ENCODE measurements at regions not wholly inside any gene's neighbourhood (a gene's known extent, or its start where the extent isn't known, plus 50 kb on each side); places are given as distances from the start of the nearest gene placed in this dataset.
"Not testable (repeated sequence)": the region's sequence is repeated elsewhere in the genome, so short reads cannot be mapped to it uniquely, and the experiment has no call there.

GRCh38 chr1:5683446-5683845, 308.8 kb downstream of the NPHP4 start:
- no peak overlapping the region for H3K27ac ChIP-seq (ENCODE audit: low read depth, low read length)
- WGBS, 3 donors, result 47 to 63% (median 51%) methylated on average over 2 of the region's 2 CpGs

- WGBS, 3 donors, result 59 to 79% (median 64%) methylated on average over 16 of the region's 16 CpGs
- H3K27ac ChIP-seq (ENCODE audit: low read depth, low read length), result no peak overlapping the region
Observed at GRCh38 chr1:5682626-5683225, 309.5 kb downstream of the NPHP4 start.

GRCh38 chr1:5681654-5682053, 310.6 kb downstream of the NPHP4 start:
- WGBS, 3 donors, result 76 to 78% (median 76%) methylated on average over 6 of the region's 6 CpGs
- no peak overlapping the region for H3K27ac ChIP-seq (ENCODE audit: low read depth, low read length)

- WGBS, 3 donors, result 71 to 83% (median 74%) methylated on average over 4 of the region's 4 CpGs
- no peak overlapping the region for H3K27ac ChIP-seq (ENCODE audit: low read depth, low read length)
Observed at GRCh38 chr1:5680600-5680999, 311.6 kb downstream of the NPHP4 start.

- 53 to 94% (median 79%) methylated on average over 1 of the region's 1 CpG for WGBS, 3 donors
- H3K27ac ChIP-seq (ENCODE audit: low read depth, low read length), result no peak overlapping the region
Observed at GRCh38 chr1:5678759-5679158, 313.5 kb downstream of the NPHP4 start.

GRCh38 chr1:5672355-5672754, 319.9 kb downstream of the NPHP4 start:
- H3K27ac ChIP-seq (ENCODE audit: low read depth, low read length), result not testable (repeated sequence)
- WGBS, 3 donors, result 27 to 35% (median 28%) methylated on average over 5 of the region's 5 CpGs

GRCh38 chr1:5670590-5671350, 321.5 kb downstream of the NPHP4 start:
- no peak overlapping the region for H3K27ac ChIP-seq (ENCODE audit: low read depth, low read length)
- 42 to 54% (median 54%) methylated on average over 9 of the region's 9 CpGs for WGBS, 3 donors

GRCh38 chr1:5667513-5668325, 324.5 kb downstream of the NPHP4 start:
- 58 to 74% (median 66%) methylated on average over 33 to 34 of the region's 34 CpGs for WGBS, 3 donors
- no peak overlapping the region for H3K27ac ChIP-seq (ENCODE audit: low read depth, low read length)

- no peak overlapping the region for H3K27ac ChIP-seq (ENCODE audit: low read depth, low read length)
- 69 to 78% (median 72%) methylated on average over 10 of the region's 10 CpGs for WGBS, 3 donors
Observed at GRCh38 chr1:5664906-5665875, 327.0 kb downstream of the NPHP4 start.

- no peak overlapping the region for H3K27ac ChIP-seq (ENCODE audit: low read depth, low read length)
- 69 to 89% (median 84%) methylated on average over 8 to 9 of the region's 9 CpGs for WGBS, 3 donors
Observed at GRCh38 chr1:5664081-5664768, 328.0 kb downstream of the NPHP4 start.

- no peak overlapping the region for H3K27ac ChIP-seq (ENCODE audit: low read depth, low read length)
Observed at GRCh38 chr1:5662744-5663126, 329.5 kb downstream of the NPHP4 start.

GRCh38 chr1:5662086-5662743, 330.0 kb downstream of the NPHP4 start:
- H3K27ac ChIP-seq (ENCODE audit: low read depth, low read length), result no peak overlapping the region
- WGBS, 3 donors, result 58 to 78% (median 77%) methylated on average over 9 of the region's 9 CpGs

More at GRCh38 chr1:5662744-5663126, 329.5 kb downstream of the NPHP4 start:
- 46 to 75% (median 72%) methylated on average over 5 of the region's 5 CpGs for WGBS, 3 donors

GRCh38 chr1:5661196-5662085, 330.8 kb downstream of the NPHP4 start:
- H3K27ac ChIP-seq (ENCODE audit: low read depth, low read length), result no peak overlapping the region
- WGBS, 3 donors, result 73 to 80% (median 80%) methylated on average over 24 of the region's 24 CpGs

GRCh38 chr1:5660141-5660935, 331.9 kb downstream of the NPHP4 start:
- 30 to 36% (median 36%) methylated on average over 13 of the region's 13 CpGs for WGBS, 3 donors
- no peak overlapping the region for H3K27ac ChIP-seq (ENCODE audit: low read depth, low read length)

GRCh38 chr1:5659606-5660005, 332.6 kb downstream of the NPHP4 start:
- no peak overlapping the region for H3K27ac ChIP-seq (ENCODE audit: low read depth, low read length)
- 60 to 63% (median 61%) methylated on average over 3 of the region's 3 CpGs for WGBS, 3 donors
